Suprapubic skin (tissue), 2 donors: ENCODE measurements at regions not wholly inside any gene's neighbourhood (a gene's known extent, or its start where the extent isn't known, plus 50 kb on each side); places are given as distances from the start of the nearest gene placed in this dataset.
"Not testable (repeated sequence)": the region's sequence is repeated elsewhere in the genome, so short reads cannot be mapped to it uniquely, and the experiment has no call there.

Source experiments
- EP300 ChIP-seq: sonication (generic); formaldehyde crosslinking; IDR thresholded peaks from one replicate; pipeline ENCODE4 v1.6.1; 2017; ENCODE audit warnings: antibody characterized with exemption
- POLR2A ChIP-seq, 2 donors: fragments of 450-650 bp; IDR thresholded peaks; one replicate each; pipeline ENCODE4 v1.6.1; 2017; ENCODE audit warnings: antibody characterized with exemption in 2 of 2, mild to moderate bottlenecking in 2 of 2, moderate library complexity in 2 of 2

DNA sequence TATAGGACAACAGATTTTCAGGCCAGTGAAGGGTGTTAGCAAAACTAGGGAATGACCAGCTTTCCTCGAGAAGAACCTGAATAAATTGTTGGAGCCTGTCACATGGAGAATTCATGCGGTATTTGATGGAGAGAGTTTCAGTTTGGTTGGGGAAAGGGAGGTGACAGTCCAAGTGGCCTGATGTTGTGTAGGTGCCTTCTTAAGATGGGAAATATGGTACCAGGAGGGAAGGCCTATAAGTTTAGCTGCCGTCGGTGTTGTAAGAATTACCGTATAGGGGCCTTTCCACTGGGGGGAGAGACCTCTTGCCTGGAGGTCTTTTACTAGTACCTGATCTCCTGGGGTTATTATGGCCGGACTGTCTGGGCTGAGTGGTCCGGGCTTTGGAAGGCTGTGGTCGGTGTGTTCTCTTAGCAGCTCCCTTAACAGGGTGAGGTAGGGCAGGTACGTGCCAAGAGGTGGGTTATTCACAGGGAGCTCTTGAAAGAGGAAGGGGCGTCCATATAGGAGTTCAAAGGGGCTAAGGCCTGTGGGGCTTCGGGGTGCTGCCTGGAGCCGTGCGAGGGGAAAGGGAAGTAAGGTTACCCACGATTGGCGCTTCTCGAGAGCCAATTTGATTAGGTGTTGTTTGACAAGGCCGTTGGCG, 641.1 kb upstream of the DPP6 start:
- not testable (repeated sequence) for TF ChIP-seq EP300; POLR2A (IDR thresholded peaks at IDR 0.05)
